ENCODE measurements at regions not wholly inside any gene's neighbourhood (a gene's known extent, or its start where the extent isn't known, plus 50 kb on each side); places are given as distances from the start of the nearest gene placed in this dataset.
"Not testable (repeated sequence)": the region's sequence is repeated elsewhere in the genome, so short reads cannot be mapped to it uniquely, and the experiment has no call there.

DNA sequence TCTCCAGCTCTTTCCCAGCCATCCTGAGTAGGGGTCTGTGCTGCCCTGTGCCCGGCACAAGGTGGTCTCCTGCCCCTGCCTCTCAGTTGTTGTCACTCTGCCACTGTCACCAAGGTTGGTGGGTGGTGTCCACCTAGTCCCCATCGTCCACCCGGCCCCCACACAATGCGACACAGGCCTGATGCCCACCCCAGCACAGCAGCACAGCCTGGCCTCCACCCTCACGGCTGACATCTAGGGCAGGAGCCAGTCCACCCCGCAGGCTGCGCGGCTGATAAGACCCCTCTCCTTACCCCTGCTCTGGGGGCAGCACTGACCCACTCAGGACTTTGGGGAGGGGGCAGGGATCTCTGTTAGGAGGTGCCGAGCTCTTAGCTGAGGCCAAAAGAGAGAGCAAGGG lies 198.3 kb downstream of the LIPI start (continued):
- TF ChIP-seq, protein P1, sequence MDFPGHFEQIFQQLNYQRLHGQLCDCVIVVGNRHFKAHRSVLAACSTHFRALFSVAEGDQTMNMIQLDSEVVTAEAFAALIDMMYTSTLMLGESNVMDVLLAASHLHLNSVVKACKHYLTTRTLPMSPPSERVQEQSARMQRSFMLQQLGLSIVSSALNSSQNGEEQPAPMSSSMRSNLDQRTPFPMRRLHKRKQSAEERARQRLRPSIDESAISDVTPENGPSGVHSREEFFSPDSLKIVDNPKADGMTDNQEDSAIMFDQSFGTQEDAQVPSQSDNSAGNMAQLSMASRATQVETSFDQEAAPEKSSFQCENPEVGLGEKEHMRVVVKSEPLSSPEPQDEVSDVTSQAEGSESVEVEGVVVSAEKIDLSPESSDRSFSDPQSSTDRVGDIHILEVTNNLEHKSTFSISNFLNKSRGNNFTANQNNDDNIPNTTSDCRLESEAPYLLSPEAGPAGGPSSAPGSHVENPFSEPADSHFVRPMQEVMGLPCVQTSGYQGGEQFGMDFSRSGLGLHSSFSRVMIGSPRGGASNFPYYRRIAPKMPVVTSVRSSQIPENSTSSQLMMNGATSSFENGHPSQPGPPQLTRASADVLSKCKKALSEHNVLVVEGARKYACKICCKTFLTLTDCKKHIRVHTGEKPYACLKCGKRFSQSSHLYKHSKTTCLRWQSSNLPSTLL (IDR thresholded peaks at IDR 0.05) = no peak
- TF ChIP-seq ATF7 (IDR thresholded peaks at IDR 0.05) (no peak), ZNF224 (CRISPR knock-in tag; IDR thresholded peaks at IDR 0.05) (no peak), GTF2A2 (tag; IDR thresholded peaks at IDR 0.05) (no peak), MEF2A (IDR thresholded peaks at IDR 0.05; ENCODE audit: control insufficient read depth, low read depth, low read length) (no peak)
- TF ChIP-seq, protein P2, sequence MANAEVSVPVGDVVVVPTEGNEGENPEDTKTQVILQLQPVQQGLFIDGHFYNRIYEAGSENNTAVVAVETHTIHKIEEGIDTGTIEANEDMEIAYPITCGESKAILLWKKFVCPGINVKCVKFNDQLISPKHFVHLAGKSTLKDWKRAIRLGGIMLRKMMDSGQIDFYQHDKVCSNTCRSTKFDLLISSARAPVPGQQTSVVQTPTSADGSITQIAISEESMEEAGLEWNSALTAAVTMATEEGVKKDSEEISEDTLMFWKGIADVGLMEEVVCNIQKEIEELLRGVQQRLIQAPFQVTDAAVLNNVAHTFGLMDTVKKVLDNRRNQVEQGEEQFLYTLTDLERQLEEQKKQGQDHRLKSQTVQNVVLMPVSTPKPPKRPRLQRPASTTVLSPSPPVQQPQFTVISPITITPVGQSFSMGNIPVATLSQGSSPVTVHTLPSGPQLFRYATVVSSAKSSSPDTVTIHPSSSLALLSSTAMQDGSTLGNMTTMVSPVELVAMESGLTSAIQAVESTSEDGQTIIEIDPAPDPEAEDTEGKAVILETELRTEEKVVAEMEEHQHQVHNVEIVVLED (CRISPR knock-in tag; IDR thresholded peaks at IDR 0.05) = no peak

DNA sequence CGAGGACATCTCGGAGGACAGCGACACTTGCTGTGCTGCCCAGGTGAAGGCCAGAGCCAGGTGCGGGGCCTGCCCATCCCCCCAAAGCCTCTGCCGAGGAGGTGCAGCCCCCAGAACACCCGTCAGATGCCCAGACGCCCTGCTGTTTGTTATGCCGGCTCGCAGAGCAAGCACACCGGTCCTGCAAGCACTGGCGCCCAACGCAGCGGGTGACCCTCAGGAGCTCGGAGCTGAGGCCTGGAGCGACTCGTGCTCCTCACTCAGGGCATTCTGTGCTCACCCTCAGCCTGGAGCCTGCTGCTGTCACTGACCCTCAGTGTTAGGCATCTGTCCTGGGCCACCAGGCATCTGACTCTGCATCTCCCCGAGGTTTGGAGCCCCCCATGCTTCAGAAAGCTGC lies 199.0 kb downstream of the LIPI start:
- H3K27ac ChIP-seq (ENCODE audit: extremely low read depth, low read depth, low read length); H3K9me3 ChIP-seq (replicated peaks; ENCODE audit: control insufficient read depth, insufficient read depth, low read depth, low read length); H2AFZ ChIP-seq (ENCODE audit: low read depth, low read length); H3K27me3 ChIP-seq (ENCODE audit: control insufficient read depth in 2 of 2, insufficient read depth in 2 of 2, low read length in 2 of 2); ATAC-seq; H3K36me3 ChIP-seq (ENCODE audit: control insufficient read depth, insufficient read depth, low read length); H3K9me1 ChIP-seq (ENCODE audit: control insufficient read depth, insufficient read depth, low read length); intact Hi-C loops (cut with micrococcal nuclease); in situ Hi-C loops (cut with MboI); CTCF ChIA-PET (ENCODE audit: low intra/inter-chr PET ratio); DNase-seq (ENCODE audit: extremely low read depth in 1 of 4, low spot score in 3 of 4); BruUV-seq (replicated peaks); FAIRE-seq; H4K20me1 ChIP-seq (replicated peaks; ENCODE audit: control insufficient read depth, insufficient read depth, low read length); H3K79me2 ChIP-seq (ENCODE audit: control insufficient read depth, insufficient read depth, low read length); POLR2A ChIA-PET; H3K4me3 ChIP-seq: not testable (repeated sequence)
- H3K9ac ChIP-seq (ENCODE audit: insufficient read depth in 1 of 2, low read depth in 2 of 2, low read length in 2 of 2) = 0 out of 4 replicates have a peak overlapping the region, but pooled peaks of 1 of the 2 experiments have one; percentile 9
- 44% methylated on average over 17 of the region's 17 CpGs for WGBS (ENCODE audit: insufficient coverage, low coverage, missing lambda C conversion rate)
- peak overlapping the region; percentile 41; the same call in 1 of the 2 replicates for H3K4me2 ChIP-seq (ENCODE audit: insufficient read depth, low read length)
- H3K4me1 ChIP-seq (replicated peaks in 1 of 2; ENCODE audit: control insufficient read depth in 2 of 2, insufficient read depth in 2 of 2, low read length in 2 of 2) = peaks cover 0 to 12% of the 10 kb centered on the region in 2 experiments; a peak in 2 of 5 replicates
